CD14-positive monocyte (primary cell): ENCODE measurements at regions not wholly inside any gene's neighbourhood (a gene's known extent, or its start where the extent isn't known, plus 50 kb on each side); places are given as distances from the start of the nearest gene placed in this dataset.

ENCODE experiments used
- DNase-seq, 3 donors: peaks; one replicate each; pipeline ENCODE4 v3.0.0-alpha.2; 2011 to 2022
- H2AFZ ChIP-seq: 2 replicates; pipeline ENCODE4 v1.6.0; 2012; ENCODE audit warnings: mild to moderate bottlenecking, low read depth, low read length, inconsistent platforms; ENCODE audit not compliant: insufficient read depth, poor library complexity, severe bottlenecking
- H3K27ac ChIP-seq, 2 donors: 1 replicate in 1 of 2; 2 replicates in 1 of 2; pipeline ENCODE4 v1.5.1; 2012 to 2013; ENCODE audit warnings: low read length in 2 of 2, control low read depth in 1 of 2, inconsistent platforms in 1 of 2, low read depth in 1 of 2, mild to moderate bottlenecking in 1 of 2
- H3K27me3 ChIP-seq, 2 donors: one replicate each; pipeline versions ENCODE4 v1.6.0 to v1.6.1; 2011 to 2013; ENCODE audit warnings: low read length in 2 of 2; ENCODE audit not compliant: control insufficient read depth in 2 of 2, insufficient read depth in 2 of 2
- H3K36me3 ChIP-seq, 2 donors: replicated peaks in 1 of 2; 1 replicate in 1 of 2; 2 replicates in 1 of 2; pipeline versions ENCODE4 v1.5.1 to v1.6.1; 2012 to 2013; ENCODE audit warnings: low read length in 2 of 2, control low read depth in 1 of 2, inconsistent platforms in 1 of 2, mild to moderate bottlenecking in 1 of 2; ENCODE audit not compliant: insufficient read depth in 2 of 2, control insufficient read depth in 1 of 2
- H3K4me1 ChIP-seq, 2 donors: 1 replicate in 1 of 2; 2 replicates in 1 of 2; pipeline versions ENCODE4 v1.5.1 to v1.6.1; 2012 to 2013; ENCODE audit warnings: low read length in 2 of 2, control low read depth in 1 of 2, inconsistent platforms in 1 of 2, mild to moderate bottlenecking in 1 of 2, moderate library complexity in 1 of 2; ENCODE audit not compliant: insufficient read depth in 2 of 2, control insufficient read depth in 1 of 2
- H3K4me2 ChIP-seq: replicated peaks from 2 replicates; pipeline ENCODE3; 2012; ENCODE audit warnings: low read length, moderate library complexity, mild to moderate bottlenecking; ENCODE audit not compliant: poor library complexity, severe bottlenecking; ENCODE audit errors: extremely low read depth
- H3K4me3 ChIP-seq, 3 experiments: fragments of 200-600 bp in 1 of 3; sonication (generic) in 1 of 3; replicated peaks in 1 of 3; 1 replicate in 2 of 3; 2 replicates in 1 of 3; pipeline ENCODE4 v1.5.1; 2011 to 2013; ENCODE audit warnings: low read length in 3 of 3, mild to moderate bottlenecking in 3 of 3, control low read depth in 2 of 3, low read depth in 2 of 3, inconsistent platforms in 1 of 3, moderate library complexity in 1 of 3
- H3K79me2 ChIP-seq: 2 replicates; pipeline ENCODE4 v1.6.0; 2012; ENCODE audit warnings: mild to moderate bottlenecking, control low read depth, inconsistent platforms, low read length, moderate library complexity; ENCODE audit not compliant: insufficient read depth
- H3K9ac ChIP-seq: 2 replicates; pipeline ENCODE4 v1.6.0; 2017; ENCODE audit warnings: low read length, mild to moderate bottlenecking; ENCODE audit not compliant: insufficient read depth, poor library complexity, severe bottlenecking
- H3K9me3 ChIP-seq, 2 donors: replicated peaks in 1 of 2; 1 replicate in 1 of 2; 2 replicates in 1 of 2; pipeline versions ENCODE4 v1.5.1 to v1.6.1; 2012 to 2013; ENCODE audit warnings: low read length in 2 of 2, control low read depth in 1 of 2; ENCODE audit not compliant: control insufficient read depth in 1 of 2, insufficient read depth in 1 of 2
- H4K20me1 ChIP-seq: 2 replicates; pipeline ENCODE4 v1.6.0; 2012; ENCODE audit warnings: mild to moderate bottlenecking, low read length, control low read depth, moderate library complexity; ENCODE audit not compliant: insufficient read depth
- H3K27ac Mint-ChIP-seq, 7 donors: one replicate each; pipeline ENCODE4 v1.8.0; 2020; ENCODE audit warnings: mild to moderate bottlenecking in 7 of 7, mixed read lengths in 7 of 7, moderate library complexity in 6 of 7, inconsistent platforms in 2 of 7
- H3K27me3 Mint-ChIP-seq, 3 donors: one replicate each; pipeline ENCODE4 v1.8.0; 2021 to 2022; ENCODE audit warnings: low read depth in 3 of 3, mild to moderate bottlenecking in 3 of 3, mixed read lengths in 3 of 3, moderate library complexity in 3 of 3, inconsistent platforms in 1 of 3
- H3K36me3 Mint-ChIP-seq, 2 donors: one replicate each; pipeline ENCODE4 v1.8.0; 2020; ENCODE audit warnings: mixed read lengths in 2 of 2, inconsistent platforms in 1 of 2, mild to moderate bottlenecking in 1 of 2
- H3K4me1 Mint-ChIP-seq: one replicate; pipeline ENCODE4 v1.8.0; 2020; ENCODE audit warnings: mild to moderate bottlenecking, mixed read lengths
- H3K4me3 Mint-ChIP-seq, 2 donors: one replicate each; pipeline ENCODE4 v1.8.0; 2020; ENCODE audit warnings: mild to moderate bottlenecking in 2 of 2, mixed read lengths in 2 of 2, moderate library complexity in 1 of 2
- H3K9me3 Mint-ChIP-seq, 7 donors: one replicate each; pipeline ENCODE4 v1.8.0; 2020 to 2022; ENCODE audit warnings: mixed read lengths in 7 of 7, mild to moderate bottlenecking in 6 of 7, moderate library complexity in 6 of 7, inconsistent platforms in 2 of 7
- CTCF ChIP-seq: fragments of 200-600 bp; IDR thresholded peaks from one replicate; pipeline ENCODE4 v1.8.0; 2022; ENCODE audit warnings: antibody characterized with exemption, mild to moderate bottlenecking
- WGBS: methylation state at CpG from one replicate; pipeline ENCODE4 v1.1.5; 2013; ENCODE audit warnings: missing lambda C conversion rate; ENCODE audit not compliant: insufficient coverage; 5-methylcytosine and 5-hydroxymethylcytosine counted together
- intact Hi-C, 2 donors: fragments of 100-400 bp; cut with micrococcal nuclease; formaldehyde crosslinking; loops; one replicate each; pipeline versions ENCODE4 v1.15.0 to v1.15.1; 2023

DNA sequence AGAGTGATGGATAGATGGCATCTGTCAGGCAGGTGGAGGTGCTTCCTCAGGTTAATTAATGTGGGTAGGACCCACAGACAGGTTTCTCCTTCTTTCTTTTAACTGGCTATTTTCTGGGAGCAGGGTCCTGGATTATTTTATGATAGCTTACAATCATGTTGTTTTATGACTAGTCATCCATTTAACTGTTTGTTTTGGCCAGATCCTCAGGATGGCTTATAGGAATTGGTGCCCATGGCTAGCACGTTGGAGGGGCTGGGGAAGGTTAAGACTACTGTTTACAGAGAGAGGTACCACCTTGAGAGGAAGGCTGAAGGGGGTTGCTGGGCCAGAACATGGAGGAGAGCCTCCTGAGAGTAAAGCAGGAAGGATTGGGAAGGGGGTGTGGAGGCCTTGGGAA lies 78.0 kb upstream of the MGAT5 start:
- no peak for TF ChIP-seq CTCF
- H3K36me3 ChIP-seq, result no peaks in the 10 kb centered on the region
- H3K9me3 Mint-ChIP-seq, result no peaks in the 10 kb centered on the region
- H3K9ac ChIP-seq, result no peak overlapping the region
- peaks cover 21% of the 10 kb centered on the region for H3K79me2 ChIP-seq
- 88% methylated on average over 1 of the region's 1 CpG for WGBS
- no peak overlapping the region for H3K4me2 ChIP-seq
- H3K4me1 Mint-ChIP-seq, result peaks cover 32% of the 10 kb centered on the region
- no peak overlapping the region for H2AFZ ChIP-seq
- peaks cover 8 to 10% of the 10 kb centered on the region in 2 donors for H3K4me1 ChIP-seq
- intact Hi-C loops, result no loop called here
- H3K36me3 Mint-ChIP-seq, result peaks cover 6 to 8% of the 10 kb centered on the region in 2 donors
- H3K9me3 ChIP-seq, result no peaks in the 10 kb centered on the region
- peaks cover 62% of the 10 kb centered on the region for H4K20me1 ChIP-seq
- H3K27ac ChIP-seq, result no peak overlapping the region
- H3K27me3 Mint-ChIP-seq, result no peaks in the 10 kb centered on the region
- peak overlapping the region in 2 of 7 donors; percentile 46 to 58 for H3K27ac Mint-ChIP-seq
- H3K4me3 ChIP-seq, result no peak overlapping the region
- DNase-seq, result no peak
- no peaks in the 10 kb centered on the region for H3K27me3 ChIP-seq
- no peak overlapping the region for H3K4me3 Mint-ChIP-seq

DNA sequence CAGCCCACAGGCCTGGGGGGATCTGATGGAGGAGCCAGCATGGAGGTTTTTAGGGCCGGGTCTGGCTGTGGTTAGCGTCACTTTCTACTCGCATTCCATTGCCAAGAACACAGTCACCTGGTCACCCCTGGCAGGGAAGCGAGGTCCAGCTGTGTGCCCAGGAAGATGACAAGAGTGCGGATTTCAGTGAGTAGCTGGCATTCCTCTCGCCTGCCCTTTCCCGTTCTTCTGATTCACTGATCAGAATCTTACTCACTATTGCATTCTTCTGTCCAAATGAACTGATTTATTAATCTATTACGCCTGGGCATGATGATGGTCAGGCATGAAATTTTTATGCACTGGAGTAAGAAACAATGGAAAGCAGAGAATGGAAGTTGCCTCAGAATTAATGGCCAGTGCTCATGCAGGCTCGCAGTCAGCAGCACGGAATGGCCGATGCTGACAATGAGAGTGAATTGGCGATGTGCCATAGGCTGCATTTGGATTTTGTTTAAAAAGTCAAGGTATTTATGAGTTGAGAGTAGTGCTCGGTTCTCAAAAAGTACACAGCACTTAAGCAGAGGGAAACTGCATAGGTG lies 76.4 kb upstream of the MGAT5 start:
- Mint-ChIP-seq H3K4me1 (peaks cover 37% of the 10 kb centered on the region), H3K27ac (peak overlapping the region in 3 of 7 donors; percentile 11 to 68 (median 14)), H3K9me3 (no peaks in the 10 kb centered on the region), H3K4me3 (no peak overlapping the region), H3K27me3 (no peaks in the 10 kb centered on the region), H3K36me3 (peaks cover 5 to 6% of the 10 kb centered on the region in 2 donors)
- no peak overlapping the region for H3K9ac ChIP-seq
- no peak overlapping the region for H3K4me3 ChIP-seq
- peaks cover 8 to 10% of the 10 kb centered on the region in 2 donors for H3K4me1 ChIP-seq
- H3K27me3 ChIP-seq, result no peaks in the 10 kb centered on the region
- H4K20me1 ChIP-seq, result peaks cover 63% of the 10 kb centered on the region
- no peaks in the 10 kb centered on the region for H3K9me3 ChIP-seq
- H3K4me2 ChIP-seq, result no peak overlapping the region
- no peaks in the 10 kb centered on the region for H3K36me3 ChIP-seq
- 93% methylated on average over 10 of the region's 13 CpGs for WGBS
- intact Hi-C loops, result no loop called here
- H3K27ac ChIP-seq, result no peak overlapping the region
- H2AFZ ChIP-seq, result no peak overlapping the region
- no peak for TF ChIP-seq CTCF
- no peak for DNase-seq
- H3K79me2 ChIP-seq, result peaks cover 18% of the 10 kb centered on the region
